ENCODE measurements at regions not wholly inside any gene's neighbourhood (a gene's known extent, or its start where the extent isn't known, plus 50 kb on each side); places are given as distances from the start of the nearest gene placed in this dataset.
"Not testable (repeated sequence)": the region's sequence is repeated elsewhere in the genome, so short reads cannot be mapped to it uniquely, and the experiment has no call there.

DNA sequence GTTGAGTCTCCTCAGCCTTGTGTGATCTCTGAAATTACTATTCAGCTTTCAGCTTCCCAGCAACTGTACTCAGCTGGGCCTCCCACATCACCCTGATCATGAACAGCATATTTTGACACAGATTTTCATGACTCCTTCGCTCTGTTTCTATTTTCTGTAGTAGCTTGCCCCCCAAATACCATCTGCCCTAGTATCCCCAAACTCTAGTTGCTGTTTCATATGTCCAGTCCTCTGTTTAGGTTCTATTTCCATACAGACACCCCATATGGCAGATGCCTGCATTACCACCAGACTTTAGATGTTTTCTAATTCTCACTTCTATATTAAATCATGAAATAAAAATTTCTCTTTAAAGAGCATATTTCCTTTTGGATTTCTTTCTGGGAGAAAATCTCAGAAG lies 217.2 kb upstream of the ARPP21 start:
- intact Hi-C loops (cut with DNase I) = no loop called here
- DNase-seq (ENCODE audit: low spot score) = no peak

GRCh38 chr3:35422836-35423601 lies 216.3 kb upstream of the ARPP21 start:
- no peak for DNase-seq (ENCODE audit: low spot score)
- intact Hi-C loops (cut with DNase I) = no loop called here

DNA sequence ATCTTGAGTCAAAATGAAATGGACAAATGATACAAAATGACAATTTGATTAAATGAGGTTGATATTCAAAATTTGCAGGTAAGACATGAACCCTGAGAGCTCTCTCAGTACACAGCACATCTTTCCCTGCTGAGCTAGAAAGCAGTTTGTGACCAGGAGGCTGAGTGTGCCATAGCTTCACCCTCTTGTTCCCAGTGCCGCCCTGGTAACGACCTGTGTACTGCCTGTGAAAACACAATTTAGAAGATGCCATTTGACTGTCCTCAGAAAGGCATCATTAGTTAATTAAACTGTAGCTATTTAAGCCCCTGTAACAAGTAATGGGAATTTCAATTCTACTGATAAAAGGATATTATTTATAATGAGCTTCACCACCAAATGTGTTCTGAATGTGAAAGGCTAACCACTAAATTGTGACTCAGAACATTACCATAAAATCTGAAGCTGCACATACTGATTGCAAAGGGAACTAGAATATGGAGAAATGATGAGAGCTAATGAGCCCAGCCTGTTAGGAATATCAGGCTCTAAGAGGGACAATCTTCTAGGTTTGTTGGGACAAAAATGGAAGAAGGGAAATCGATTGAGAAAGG lies 212.9 kb upstream of the ARPP21 start:
- DNase-seq (ENCODE audit: low spot score) = no peak
- intact Hi-C loops (cut with DNase I) = no loop called here

- intact Hi-C loops (cut with DNase I) = no loop called here
- no peak for DNase-seq (ENCODE audit: low spot score)
These were observed 201.9 kb upstream of the ARPP21 start for GRCh38 chr3:35437381-35437780.

GRCh38 chr3:35438101-35438500 lies 201.2 kb upstream of the ARPP21 start:
- no peak for DNase-seq (ENCODE audit: low spot score)
- intact Hi-C loops (cut with DNase I) = no loop called here

- intact Hi-C loops (cut with DNase I) = no loop called here
- no peak for DNase-seq (ENCODE audit: low spot score)
These were observed 199.7 kb upstream of the ARPP21 start for GRCh38 chr3:35439663-35440062.

- intact Hi-C loops (cut with DNase I) = no loop called here
- DNase-seq (ENCODE audit: low spot score) = no peak
These were observed 198.5 kb upstream of the ARPP21 start for GRCh38 chr3:35440826-35441225.

DNA sequence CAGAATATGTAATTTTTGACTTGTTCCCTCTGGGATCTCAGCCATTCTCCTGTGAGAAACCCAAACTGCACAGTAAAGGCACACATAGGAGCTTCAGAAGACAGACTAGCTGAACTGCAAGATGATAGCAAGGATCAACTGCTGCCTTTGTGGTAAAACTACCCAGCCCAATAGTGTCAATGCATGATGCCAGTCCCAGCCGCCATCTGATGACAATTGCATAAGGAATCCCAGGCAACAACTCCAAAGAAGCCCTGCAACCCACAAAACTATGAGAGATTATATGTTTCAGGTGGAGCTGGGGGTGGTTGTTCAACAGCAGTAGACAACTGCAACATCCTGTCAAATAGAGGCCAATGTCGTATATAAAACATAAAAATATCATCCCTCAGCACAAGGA lies 192.4 kb upstream of the ARPP21 start:
- intact Hi-C loops (cut with DNase I) = no loop called here
- DNase-seq (ENCODE audit: low spot score) = no peak

GRCh38 chr3:35448121-35448520 lies 191.2 kb upstream of the ARPP21 start:
- intact Hi-C loops (cut with DNase I) = no loop called here
- DNase-seq (ENCODE audit: low spot score) = no peak

GRCh38 chr3:35448681-35449080 lies 190.6 kb upstream of the ARPP21 start:
- DNase-seq (ENCODE audit: low spot score) = no peak
- intact Hi-C loops (cut with DNase I) = no loop called here

- intact Hi-C loops (cut with DNase I); DNase-seq (ENCODE audit: low spot score): not testable (repeated sequence)
These were observed 184.5 kb upstream of the ARPP21 start for GRCh38 chr3:35454819-35455218.

DNA sequence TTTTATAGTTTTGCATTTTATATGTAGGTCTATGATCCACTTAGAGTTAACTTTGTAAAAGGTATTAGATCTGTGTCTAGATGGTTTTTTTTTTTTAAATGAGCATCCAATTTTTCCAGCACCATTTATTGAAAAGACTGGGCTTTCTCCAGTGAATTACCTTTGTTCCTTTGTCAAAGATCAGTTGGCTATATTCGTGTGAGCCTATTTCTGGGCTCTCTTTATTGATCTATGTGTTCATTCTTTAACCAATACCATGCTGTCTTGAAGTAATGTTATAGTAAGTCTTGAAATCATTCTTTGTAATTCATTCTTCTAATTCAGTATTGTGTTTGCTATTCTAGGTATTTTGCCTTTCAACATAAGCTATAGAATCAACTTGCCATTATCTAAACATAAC lies 165.4 kb upstream of the ARPP21 start:
- intact Hi-C loops (cut with DNase I) = no loop called here
- DNase-seq (ENCODE audit: low spot score) = no peak

DNA sequence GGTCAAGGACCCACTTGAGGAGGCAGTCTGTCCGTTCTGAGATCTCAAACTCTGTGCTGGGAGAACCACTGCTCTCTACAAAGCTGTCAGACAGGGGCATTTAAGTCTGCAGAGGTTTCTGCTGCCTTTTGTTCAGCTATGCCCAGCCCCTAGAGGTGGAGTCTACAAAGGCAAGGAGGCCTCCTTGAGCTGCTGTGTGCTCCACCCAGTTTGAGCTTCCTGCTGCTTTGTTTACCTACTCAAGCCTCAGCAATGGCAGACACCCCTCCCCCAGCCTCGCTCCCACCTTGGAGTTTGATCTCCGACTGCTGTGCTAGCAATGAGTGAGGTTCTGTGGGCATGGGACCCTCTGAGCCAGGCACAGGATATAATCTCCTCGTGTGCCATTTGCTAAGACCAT lies 156.8 kb upstream of the ARPP21 start:
- intact Hi-C loops (cut with DNase I); DNase-seq (ENCODE audit: low spot score): not testable (repeated sequence)

GRCh38 chr3:35483131-35483530 lies 156.2 kb upstream of the ARPP21 start:
- intact Hi-C loops (cut with DNase I) = no loop called here
- DNase-seq (ENCODE audit: low spot score) = no peak

GRCh38 chr3:35484929-35485530 lies 154.3 kb upstream of the ARPP21 start:
- intact Hi-C loops (cut with DNase I) = no loop called here
- DNase-seq (ENCODE audit: low spot score) = no peak

GRCh38 chr3:35486295-35486694 lies 153.0 kb upstream of the ARPP21 start:
- DNase-seq (ENCODE audit: low spot score) = no peak
- intact Hi-C loops (cut with DNase I) = no loop called here

- intact Hi-C loops (cut with DNase I) = no loop called here
- DNase-seq (ENCODE audit: low spot score) = no peak
These were observed 151.9 kb upstream of the ARPP21 start for GRCh38 chr3:35487376-35487775.

GRCh38 chr3:35488526-35488925 lies 150.8 kb upstream of the ARPP21 start:
- intact Hi-C loops (cut with DNase I) = no loop called here
- no peak for DNase-seq (ENCODE audit: low spot score)

DNA sequence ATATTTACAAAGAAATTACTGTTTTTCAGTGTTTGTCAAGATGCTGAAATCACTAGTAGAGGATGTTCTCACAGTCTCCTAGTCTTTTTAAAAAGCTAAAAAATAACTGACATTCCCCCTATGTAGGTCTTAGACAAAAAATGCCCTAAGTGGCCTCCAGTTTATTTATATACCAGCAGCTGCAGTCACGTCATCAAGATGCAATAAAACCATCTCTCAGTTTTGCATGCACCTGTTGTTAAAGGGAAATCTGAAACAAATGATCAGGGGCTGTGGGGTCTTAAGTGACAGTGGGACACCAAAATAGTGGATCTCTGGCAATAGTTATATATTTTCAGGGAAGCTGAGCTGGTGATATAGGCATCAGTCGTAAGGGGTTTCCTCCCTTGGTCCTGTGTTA lies 146.5 kb upstream of the ARPP21 start:
- intact Hi-C loops (cut with DNase I) = no loop called here
- no peak for DNase-seq (ENCODE audit: low spot score)

DNA sequence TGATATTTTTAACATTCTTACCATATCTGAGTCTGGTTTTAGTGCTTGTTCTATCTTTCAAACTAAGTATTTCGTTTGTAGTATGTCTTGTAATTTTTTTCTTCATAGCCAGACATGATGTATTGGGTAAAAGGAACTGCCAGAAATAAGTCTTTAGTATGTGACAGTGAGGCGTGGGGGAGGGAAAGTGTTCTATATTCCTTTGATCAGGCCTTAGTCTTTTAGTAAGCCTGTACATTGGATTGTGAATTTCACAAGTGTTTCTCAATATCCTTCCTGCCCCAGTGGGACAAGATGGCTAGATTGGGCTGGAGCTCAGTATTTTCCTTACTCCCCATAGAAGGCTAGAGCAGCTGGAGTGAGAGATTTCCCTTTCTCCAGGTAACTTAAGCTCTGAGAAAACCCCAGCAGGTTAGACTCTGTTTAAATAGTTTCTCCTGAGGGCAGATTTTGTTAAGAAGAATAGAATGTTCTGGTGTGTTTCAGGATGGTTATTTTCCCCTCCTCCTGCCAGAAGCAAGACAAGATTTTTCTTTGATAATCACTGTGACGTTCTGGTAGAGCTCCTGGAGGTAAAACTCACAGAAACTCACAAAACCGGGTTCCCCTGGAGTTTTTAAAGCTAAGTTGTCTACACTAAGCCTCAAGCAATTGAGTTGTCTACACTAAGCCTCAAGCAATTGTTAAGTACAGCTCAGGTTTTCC lies 140.7 kb upstream of the ARPP21 start:
- intact Hi-C loops (cut with DNase I) = no loop called here
- no peak for DNase-seq (ENCODE audit: low spot score)

All from cardiac septum (tissue), 1 donor.